ENCODE measurements at regions not wholly inside any gene's neighbourhood (a gene's known extent, or its start where the extent isn't known, plus 50 kb on each side); places are given as distances from the start of the nearest gene placed in this dataset.

- ATAC-seq: no peak
- TF ChIP-seq GLIS3 (CRISPR knock-in tag; IDR thresholded peaks at IDR 0.05) (no peak), ARNTL (CRISPR knock-in tag; IDR thresholded peaks at IDR 0.05; ENCODE audit: borderline replicate concordance, low read depth) (no peak), CREB5 (CRISPR knock-in tag; IDR thresholded peaks at IDR 0.05; ENCODE audit: low read depth) (no peak), ZNF8 (CRISPR knock-in tag; IDR thresholded peaks at IDR 0.05) (no peak), CSDC2 (CRISPR knock-in tag; IDR thresholded peaks at IDR 0.05) (no peak), ISL1 (CRISPR knock-in tag; IDR thresholded peaks at IDR 0.05) (no peak), TOX (CRISPR knock-in tag; IDR thresholded peaks at IDR 0.05; ENCODE audit: borderline replicate concordance) (no peak), POU6F1 (CRISPR knock-in tag; IDR thresholded peaks at IDR 0.05; ENCODE audit: borderline replicate concordance, low read depth) (no peak), ZC3H10 (CRISPR knock-in tag; IDR thresholded peaks at IDR 0.05) (no peak), ZFP30 (CRISPR knock-in tag; IDR thresholded peaks at IDR 0.05) (no peak), ESRRG (CRISPR knock-in tag; IDR thresholded peaks at IDR 0.05) (no peak), TSHZ2 (CRISPR knock-in tag; IDR thresholded peaks at IDR 0.05) (no peak), BACH2 (CRISPR knock-in tag; IDR thresholded peaks at IDR 0.05; ENCODE audit: borderline replicate concordance) (no peak), SNAI2 (CRISPR knock-in tag; IDR thresholded peaks at IDR 0.05) (no peak), ZNF565 (CRISPR knock-in tag; conservative IDR thresholded peaks at IDR 0.05; ENCODE audit: low read depth) (no peak), CSRNP3 (CRISPR knock-in tag; IDR thresholded peaks at IDR 0.05) (no peak), TCF4 (CRISPR knock-in tag; IDR thresholded peaks at IDR 0.05; ENCODE audit: borderline replicate concordance) (no peak)
Measured at GRCh38 chr1:30623431-30623830, 100.0 kb downstream of the MATN1 start.

GRCh38 chr1:30619619-30620018 lies 103.8 kb downstream of the MATN1 start:
- TF ChIP-seq ESRRG (CRISPR knock-in tag; IDR thresholded peaks at IDR 0.05) (no peak), TOX (CRISPR knock-in tag; IDR thresholded peaks at IDR 0.05; ENCODE audit: borderline replicate concordance) (no peak), PPARA (CRISPR knock-in tag; IDR thresholded peaks at IDR 0.05; ENCODE audit: borderline replicate concordance) (no peak), TCF4 (CRISPR knock-in tag; IDR thresholded peaks at IDR 0.05; ENCODE audit: borderline replicate concordance) (no peak), CSDC2 (CRISPR knock-in tag; IDR thresholded peaks at IDR 0.05) (no peak), ZFP3 (CRISPR knock-in tag; IDR thresholded peaks at IDR 0.05) (no peak), ZC3H10 (CRISPR knock-in tag; IDR thresholded peaks at IDR 0.05) (no peak), POU6F1 (CRISPR knock-in tag; IDR thresholded peaks at IDR 0.05; ENCODE audit: borderline replicate concordance, low read depth) (no peak), CREB5 (CRISPR knock-in tag; IDR thresholded peaks at IDR 0.05; ENCODE audit: low read depth) (no peak), PATZ1 (CRISPR knock-in tag; IDR thresholded peaks at IDR 0.05; ENCODE audit: borderline replicate concordance) (no peak), ZNF70 (CRISPR knock-in tag; IDR thresholded peaks at IDR 0.05) (no peak), GLIS3 (CRISPR knock-in tag; IDR thresholded peaks at IDR 0.05) (no peak), SNAI2 (CRISPR knock-in tag; IDR thresholded peaks at IDR 0.05) (no peak), ZNF565 (CRISPR knock-in tag; conservative IDR thresholded peaks at IDR 0.05; ENCODE audit: low read depth) (no peak), ISL1 (CRISPR knock-in tag; IDR thresholded peaks at IDR 0.05) (no peak)
- no peak for ATAC-seq
